HG03045 (cell line): ENCODE measurements at regions not wholly inside any gene's neighbourhood (a gene's known extent, or its start where the extent isn't known, plus 50 kb on each side); places are given as distances from the start of the nearest gene placed in this dataset.

Source experiments
- ATAC-seq: cut with Tn5 transposase; IDR thresholded peaks from one replicate; pipeline ENCODE4 v1.9.1; 2021; ENCODE audit warnings: mild to moderate bottlenecking, moderate library complexity; ENCODE audit not compliant: unreplicated experiment

- no peak for ATAC-seq
These were observed 53.3 kb downstream of the FOXD1 start for GRCh38 chr5:73395256-73395655.

GRCh38 chr5:73394610-73395009 is 54.0 kb downstream of the FOXD1 start:
- ATAC-seq = no peak

GRCh38 chr5:73393611-73394489 is 54.7 kb downstream of the FOXD1 start:
- ATAC-seq = no peak

GRCh38 chr5:73392775-73393174 is 55.8 kb downstream of the FOXD1 start:
- ATAC-seq = no peak

- no peak for ATAC-seq
These were observed 57.1 kb downstream of the FOXD1 start for GRCh38 chr5:73391441-73391881.

- ATAC-seq = no peak
These were observed 57.6 kb downstream of the FOXD1 start for GRCh38 chr5:73390972-73391371.

GRCh38 chr5:73388740-73389139 is 59.8 kb downstream of the FOXD1 start:
- ATAC-seq = no peak

GRCh38 chr5:73388306-73388684 is 60.3 kb downstream of the FOXD1 start:
- no peak for ATAC-seq

- peak; percentile 93 for ATAC-seq
These were observed 60.8 kb downstream of the FOXD1 start for GRCh38 chr5:73387601-73388305.

GRCh38 chr5:73387149-73387591 is 61.4 kb downstream of the FOXD1 start:
- ATAC-seq = peak; percentile 38

- no peak for ATAC-seq
These were observed 63.7 kb downstream of the FOXD1 start for GRCh38 chr5:73384861-73385260.

GRCh38 chr5:73382401-73382740 is 66.2 kb downstream of the FOXD1 start:
- ATAC-seq = no peak

- no peak for ATAC-seq
These were observed 66.8 kb downstream of the FOXD1 start for GRCh38 chr5:73381590-73382400.

GRCh38 chr5:73380710-73381589 is 67.6 kb downstream of the FOXD1 start:
- ATAC-seq = no peak

GRCh38 chr5:73380041-73380440 is 68.5 kb downstream of the FOXD1 start:
- no peak for ATAC-seq

GRCh38 chr5:73379435-73379834 is 69.1 kb downstream of the FOXD1 start:
- no peak for ATAC-seq

- ATAC-seq = no peak
These were observed 69.8 kb downstream of the FOXD1 start for GRCh38 chr5:73378765-73379164.

GRCh38 chr5:73378070-73378469 is 70.5 kb downstream of the FOXD1 start:
- no peak for ATAC-seq

GRCh38 chr5:73376618-73377170 is 71.9 kb downstream of the FOXD1 start:
- no peak for ATAC-seq

- ATAC-seq = no peak
These were observed 72.6 kb downstream of the FOXD1 start for GRCh38 chr5:73375949-73376348.
